ENCODE measurements at regions not wholly inside any gene's neighbourhood (a gene's known extent, or its start where the extent isn't known, plus 50 kb on each side); places are given as distances from the start of the nearest gene placed in this dataset.

DNA sequence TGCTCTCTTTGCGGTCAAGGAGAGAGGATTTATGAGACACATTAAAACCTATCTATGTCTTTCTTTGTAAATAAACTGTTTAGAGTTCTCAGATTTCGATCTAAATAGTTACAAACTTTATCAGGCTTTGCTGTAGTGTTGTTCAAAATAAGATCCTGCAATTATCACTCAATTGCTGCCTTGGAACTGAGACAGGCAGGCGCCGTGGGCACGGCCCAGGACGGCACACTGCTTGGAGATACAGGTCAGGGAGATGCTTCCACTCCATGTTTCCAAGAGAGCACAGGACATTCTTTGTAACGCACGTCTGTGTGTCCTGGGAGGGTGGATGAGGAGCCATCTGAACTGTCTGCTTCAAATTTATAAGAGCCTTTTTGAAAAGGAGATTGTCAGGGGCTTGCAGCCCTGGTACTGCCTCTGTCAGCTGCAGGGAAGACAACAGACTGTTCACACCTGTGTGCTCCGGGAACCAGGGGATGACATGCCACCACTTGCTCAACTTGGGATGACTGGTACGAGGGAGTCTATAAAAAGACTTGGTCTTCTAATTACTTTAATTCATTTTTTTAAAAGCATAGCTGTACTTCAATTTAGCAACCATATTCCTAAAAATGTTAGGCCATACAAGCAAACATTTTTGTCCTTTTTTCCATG lies 472.9 kb upstream of the RUNX1 start:
- Histone ChIP-seq H3K4me1 (ENCODE audit: control insufficient read depth, insufficient read depth, low read length) (no peaks in the 10 kb centered on the region), H3K27ac (ENCODE audit: extremely low read depth, low read depth, low read length) (no peak overlapping the region), H3K4me3 (ENCODE audit: low read depth, low read length) (no peak overlapping the region), H3K9me3 (ENCODE audit: control insufficient read depth, insufficient read depth, low read depth, low read length) (no peaks in the 10 kb centered on the region), H3K36me3 (ENCODE audit: control insufficient read depth in 2 of 2, insufficient read depth in 1 of 2, low read length in 2 of 2) (no peaks in the 10 kb centered on the region)
- POLR2A ChIA-PET: no interaction called here
- TF ChIP-seq ZNF623 (tag by site-specific recombination; IDR thresholded peaks at IDR 0.05) (no peak), SP7 (tag by site-specific recombination; IDR thresholded peaks at IDR 0.05) (no peak), ZSCAN16 (tag by site-specific recombination; IDR thresholded peaks at IDR 0.05) (no peak), ZNF335 (tag by site-specific recombination; conservative IDR thresholded peaks at IDR 0.05) (no peak), ZBTB48 (tag by site-specific recombination; IDR thresholded peaks at IDR 0.05) (no peak), TRIM28 (IDR thresholded peaks at IDR 0.05; ENCODE audit: borderline replicate concordance, low read length) (peak; percentile 60), ZNF510 (tag by site-specific recombination; IDR thresholded peaks at IDR 0.05; ENCODE audit: insufficient replicate concordance) (no peak), TCF7L2 (IDR thresholded peaks at IDR 0.05; ENCODE audit: borderline replicate concordance, low read depth, low read length) (peak; percentile 48; the same call in 1 of the 2 replicates)
- TF ChIP-seq, protein P1, sequence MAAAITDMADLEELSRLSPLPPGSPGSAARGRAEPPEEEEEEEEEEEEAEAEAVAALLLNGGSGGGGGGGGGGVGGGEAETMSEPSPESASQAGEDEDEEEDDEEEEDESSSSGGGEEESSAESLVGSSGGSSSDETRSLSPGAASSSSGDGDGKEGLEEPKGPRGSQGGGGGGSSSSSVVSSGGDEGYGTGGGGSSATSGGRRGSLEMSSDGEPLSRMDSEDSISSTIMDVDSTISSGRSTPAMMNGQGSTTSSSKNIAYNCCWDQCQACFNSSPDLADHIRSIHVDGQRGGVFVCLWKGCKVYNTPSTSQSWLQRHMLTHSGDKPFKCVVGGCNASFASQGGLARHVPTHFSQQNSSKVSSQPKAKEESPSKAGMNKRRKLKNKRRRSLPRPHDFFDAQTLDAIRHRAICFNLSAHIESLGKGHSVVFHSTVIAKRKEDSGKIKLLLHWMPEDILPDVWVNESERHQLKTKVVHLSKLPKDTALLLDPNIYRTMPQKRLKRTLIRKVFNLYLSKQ (tag by site-specific recombination; IDR thresholded peaks at IDR 0.05; ENCODE audit: borderline replicate concordance): no peak
- CTCF ChIA-PET: no interaction called here

DNA sequence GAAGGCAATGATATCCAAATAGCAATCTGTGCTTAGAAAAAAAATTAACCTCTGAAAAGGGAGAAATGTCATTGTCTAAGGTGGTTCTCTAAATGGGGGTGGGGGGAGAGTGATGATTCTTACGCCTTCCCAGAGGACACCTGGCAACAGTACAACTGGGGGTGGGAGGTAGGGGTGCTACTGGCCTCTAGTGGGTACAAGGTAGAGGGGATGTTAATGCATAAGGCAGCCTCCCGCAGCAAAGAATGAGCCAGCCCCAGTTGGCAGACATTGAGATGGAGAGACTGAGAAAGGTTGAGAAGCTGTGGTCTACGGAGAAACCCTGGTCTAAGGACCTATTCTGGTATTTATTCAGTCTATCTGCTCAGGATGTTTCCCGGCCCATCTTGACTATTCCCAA lies 472.2 kb upstream of the RUNX1 start:
- no peak overlapping the region for H3K4me3 ChIP-seq (ENCODE audit: low read depth, low read length)
- POLR2A ChIA-PET: no interaction called here
- no peaks in the 10 kb centered on the region for H3K36me3 ChIP-seq (ENCODE audit: control insufficient read depth in 2 of 2, insufficient read depth in 1 of 2, low read length in 2 of 2)
- H3K4me1 ChIP-seq (ENCODE audit: control insufficient read depth, insufficient read depth, low read length): no peaks in the 10 kb centered on the region
- CTCF ChIA-PET: interaction anchor here (0.5 to 0.7 kb wide), 2 partner anchors 227 to 319 kb away, joined by 3 read pairs; no protein-coding TSS in a partner anchor
- TF ChIP-seq, protein P2, sequence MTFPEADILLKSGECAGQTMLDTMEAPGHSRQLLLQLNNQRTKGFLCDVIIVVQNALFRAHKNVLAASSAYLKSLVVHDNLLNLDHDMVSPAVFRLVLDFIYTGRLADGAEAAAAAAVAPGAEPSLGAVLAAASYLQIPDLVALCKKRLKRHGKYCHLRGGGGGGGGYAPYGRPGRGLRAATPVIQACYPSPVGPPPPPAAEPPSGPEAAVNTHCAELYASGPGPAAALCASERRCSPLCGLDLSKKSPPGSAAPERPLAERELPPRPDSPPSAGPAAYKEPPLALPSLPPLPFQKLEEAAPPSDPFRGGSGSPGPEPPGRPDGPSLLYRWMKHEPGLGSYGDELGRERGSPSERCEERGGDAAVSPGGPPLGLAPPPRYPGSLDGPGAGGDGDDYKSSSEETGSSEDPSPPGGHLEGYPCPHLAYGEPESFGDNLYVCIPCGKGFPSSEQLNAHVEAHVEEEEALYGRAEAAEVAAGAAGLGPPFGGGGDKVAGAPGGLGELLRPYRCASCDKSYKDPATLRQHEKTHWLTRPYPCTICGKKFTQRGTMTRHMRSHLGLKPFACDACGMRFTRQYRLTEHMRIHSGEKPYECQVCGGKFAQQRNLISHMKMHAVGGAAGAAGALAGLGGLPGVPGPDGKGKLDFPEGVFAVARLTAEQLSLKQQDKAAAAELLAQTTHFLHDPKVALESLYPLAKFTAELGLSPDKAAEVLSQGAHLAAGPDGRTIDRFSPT (tag by site-specific recombination; IDR thresholded peaks at IDR 0.05): no peak
- TF ChIP-seq SP7 (tag by site-specific recombination; IDR thresholded peaks at IDR 0.05): no peak
- TF ChIP-seq MZF1 (tag by site-specific recombination; IDR thresholded peaks at IDR 0.05; ENCODE audit: borderline replicate concordance): no peak
- no peak for TF ChIP-seq ZFP3 (tag by site-specific recombination; IDR thresholded peaks at IDR 0.05; ENCODE audit: low read depth)
- no peak for TF ChIP-seq ZNF610 (tag by site-specific recombination; IDR thresholded peaks at IDR 0.05; ENCODE audit: borderline replicate concordance)
- TF ChIP-seq KLF16 (tag by site-specific recombination; IDR thresholded peaks at IDR 0.05): no peak
- TF ChIP-seq ZNF501 (tag by site-specific recombination; IDR thresholded peaks at IDR 0.05): no peak
- TF ChIP-seq, protein P3, sequence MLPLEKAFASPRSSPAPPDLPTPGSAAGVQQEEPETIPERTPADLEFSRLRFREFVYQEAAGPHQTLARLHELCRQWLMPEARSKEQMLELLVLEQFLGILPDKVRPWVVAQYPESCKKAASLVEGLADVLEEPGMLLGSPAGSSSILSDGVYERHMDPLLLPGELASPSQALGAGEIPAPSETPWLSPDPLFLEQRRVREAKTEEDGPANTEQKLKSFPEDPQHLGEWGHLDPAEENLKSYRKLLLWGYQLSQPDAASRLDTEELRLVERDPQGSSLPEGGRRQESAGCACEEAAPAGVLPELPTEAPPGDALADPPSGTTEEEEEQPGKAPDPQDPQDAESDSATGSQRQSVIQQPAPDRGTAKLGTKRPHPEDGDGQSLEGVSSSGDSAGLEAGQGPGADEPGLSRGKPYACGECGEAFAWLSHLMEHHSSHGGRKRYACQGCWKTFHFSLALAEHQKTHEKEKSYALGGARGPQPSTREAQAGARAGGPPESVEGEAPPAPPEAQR (tag by site-specific recombination; IDR thresholded peaks at IDR 0.05): no peak
- no peak for TF ChIP-seq ZNF311 (tag by site-specific recombination; IDR thresholded peaks at IDR 0.05; ENCODE audit: borderline replicate concordance)
- TF ChIP-seq, protein P4, sequence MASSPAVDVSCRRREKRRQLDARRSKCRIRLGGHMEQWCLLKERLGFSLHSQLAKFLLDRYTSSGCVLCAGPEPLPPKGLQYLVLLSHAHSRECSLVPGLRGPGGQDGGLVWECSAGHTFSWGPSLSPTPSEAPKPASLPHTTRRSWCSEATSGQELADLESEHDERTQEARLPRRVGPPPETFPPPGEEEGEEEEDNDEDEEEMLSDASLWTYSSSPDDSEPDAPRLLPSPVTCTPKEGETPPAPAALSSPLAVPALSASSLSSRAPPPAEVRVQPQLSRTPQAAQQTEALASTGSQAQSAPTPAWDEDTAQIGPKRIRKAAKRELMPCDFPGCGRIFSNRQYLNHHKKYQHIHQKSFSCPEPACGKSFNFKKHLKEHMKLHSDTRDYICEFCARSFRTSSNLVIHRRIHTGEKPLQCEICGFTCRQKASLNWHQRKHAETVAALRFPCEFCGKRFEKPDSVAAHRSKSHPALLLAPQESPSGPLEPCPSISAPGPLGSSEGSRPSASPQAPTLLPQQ (tag by site-specific recombination; IDR thresholded peaks at IDR 0.05): no peak
- TF ChIP-seq ZNF274 (IDR thresholded peaks at IDR 0.05; ENCODE audit: low read length): no peak
- no peak for TF ChIP-seq ZNF274 (tag by site-specific recombination; IDR thresholded peaks at IDR 0.05; ENCODE audit: borderline replicate concordance)
- TF ChIP-seq HOXA7 (CRISPR knock-in tag; IDR thresholded peaks at IDR 0.05; ENCODE audit: borderline replicate concordance): no peak
- H3K9me3 ChIP-seq (ENCODE audit: control insufficient read depth, insufficient read depth, low read depth, low read length): no peaks in the 10 kb centered on the region
- no peak overlapping the region for H3K27ac ChIP-seq (ENCODE audit: extremely low read depth, low read depth, low read length)

All from HEK293 (cell line).